Neural cell (in vitro differentiated cells): ENCODE measurements at regions not wholly inside any gene's neighbourhood (a gene's known extent, or its start where the extent isn't known, plus 50 kb on each side); places are given as distances from the start of the nearest gene placed in this dataset.
"Not testable (repeated sequence)": the region's sequence is repeated elsewhere in the genome, so short reads cannot be mapped to it uniquely, and the experiment has no call there.

ENCODE experiments used
- H2AFZ ChIP-seq: fragments of 200-600, 300-800 bp; sonication (generic), shearing (Covaris generic); 2 replicates; pipeline ENCODE4 v1.6.0; 2014; ENCODE audit warnings: low read depth, mild to moderate bottlenecking, antibody characterized with exemption, low read length, moderate library complexity
- H3F3A ChIP-seq: fragments of 200-600 bp; shearing (Covaris generic); 2 replicates; pipeline ENCODE4 v1.6.1; 2016; ENCODE audit warnings: mild to moderate bottlenecking, moderate library complexity, mixed read lengths, antibody characterized with exemption, low read length; ENCODE audit not compliant: insufficient read depth, poor library complexity, severe bottlenecking
- H3K27ac ChIP-seq: fragments of 200-600, 300-800 bp; sonication (generic), shearing (Covaris generic); 2 replicates; pipeline ENCODE4 v1.5.1; 2014; ENCODE audit warnings: mild to moderate bottlenecking, low read length, moderate library complexity
- H3K27me3 ChIP-seq: fragments of 300-800, 200-600 bp; sonication (generic), shearing (Covaris generic); 2 replicates; pipeline ENCODE4 v1.6.0; 2014; ENCODE audit warnings: mild to moderate bottlenecking, low read depth, low read length, moderate library complexity; ENCODE audit not compliant: insufficient read depth
- H3K36me3 ChIP-seq: fragments of 300-800, 200-600 bp; sonication (generic), shearing (Covaris generic); 2 replicates; pipeline ENCODE4 v1.5.1; 2014; ENCODE audit warnings: mild to moderate bottlenecking, antibody characterized with exemption, low read length, moderate library complexity; ENCODE audit not compliant: insufficient read depth
- H3K4me2 ChIP-seq: fragments of 300-800, 200-600 bp; sonication (generic), shearing (Covaris generic); 2 replicates; pipeline ENCODE4 v1.6.0; 2014; ENCODE audit warnings: mild to moderate bottlenecking, low read length
- H3K4me3 ChIP-seq: fragments of 300-800, 200-600 bp; sonication (generic), shearing (Covaris generic); 2 replicates; pipeline ENCODE4 v1.5.1; 2014; ENCODE audit warnings: mild to moderate bottlenecking, low read length, moderate library complexity
- H3K79me2 ChIP-seq: fragments of 200-600 bp; shearing (Covaris generic); replicated peaks from 2 replicates; pipeline ENCODE4 v1.6.0; 2014; ENCODE audit warnings: mild to moderate bottlenecking, low read length, moderate library complexity; ENCODE audit not compliant: insufficient read depth
- H3K9ac ChIP-seq: fragments of 300-800, 200-600 bp; sonication (generic), shearing (Covaris generic); 2 replicates; pipeline ENCODE4 v1.6.1; 2016; ENCODE audit warnings: mild to moderate bottlenecking, low read length, mixed read lengths
- H3K9me2 ChIP-seq: fragments of 200-600 bp; shearing (Covaris generic); 2 replicates; pipeline ENCODE4 v1.6.1; 2016; ENCODE audit warnings: mild to moderate bottlenecking, low read length, mixed read lengths; ENCODE audit not compliant: insufficient read depth
- H3K9me3 ChIP-seq: fragments of 200-600, 300-800 bp; sonication (generic), shearing (Covaris generic); 2 replicates; pipeline ENCODE4 v1.6.1; 2016; ENCODE audit warnings: mild to moderate bottlenecking, mixed run types, low read length, moderate library complexity, mixed read lengths
- H4K20me1 ChIP-seq: fragments of 200-600 bp; shearing (Covaris generic); 2 replicates; pipeline ENCODE4 v1.6.1; 2016; ENCODE audit warnings: mild to moderate bottlenecking, mixed run types; ENCODE audit not compliant: insufficient read depth
- EP300 ChIP-seq: fragments of 450-650 bp; conservative IDR thresholded peaks from 2 replicates; pipeline ENCODE4 v1.6.1; 2014; ENCODE audit warnings: antibody characterized with exemption, mild to moderate bottlenecking, moderate library complexity; ENCODE audit not compliant: poor library complexity, severe bottlenecking
- EZH2 ChIP-seq: fragments of 200-600, 300-800 bp; shearing (Covaris generic), sonication (generic); IDR thresholded peaks from 2 replicates; pipeline ENCODE4 v1.6.1; 2014; ENCODE audit warnings: antibody characterized with exemption, low read length, borderline replicate concordance, mild to moderate bottlenecking; ENCODE audit not compliant: insufficient read depth, poor library complexity, severe bottlenecking
- MXI1 ChIP-seq: fragments of 450-650 bp; conservative IDR thresholded peaks from 2 replicates; pipeline ENCODE4 v1.6.1; 2014; ENCODE audit warnings: antibody characterized with exemption, mild to moderate bottlenecking; ENCODE audit not compliant: poor library complexity, severe bottlenecking
- POLR2AphosphoS5 ChIP-seq: IDR thresholded peaks from 2 replicates; pipeline ENCODE4 v1.6.1; 2012
- RAD21 ChIP-seq: fragments of 450-650 bp; conservative IDR thresholded peaks from 2 replicates; pipeline ENCODE4 v1.6.1; 2014; ENCODE audit warnings: antibody characterized with exemption, mild to moderate bottlenecking, moderate library complexity
- SMC3 ChIP-seq: fragments of 450-650 bp; conservative IDR thresholded peaks from 2 replicates; pipeline ENCODE4 v1.6.1; 2014; ENCODE audit warnings: antibody characterized with exemption, mild to moderate bottlenecking, moderate library complexity; ENCODE audit not compliant: poor library complexity
- TAF1 ChIP-seq: IDR thresholded peaks from 2 replicates; pipeline ENCODE4 v1.6.1; 2012; ENCODE audit warnings: low read depth
- TF ChIP-seq, protein P1 (sequence below): IDR thresholded peaks from 2 replicates; pipeline ENCODE4 v1.6.1; 2012; ENCODE audit warnings: borderline replicate concordance
- TF ChIP-seq, protein P2 (sequence below): fragments of 450-650 bp; IDR thresholded peaks from 2 replicates; pipeline ENCODE4 v1.5.1; 2014; ENCODE audit warnings: antibody characterized with exemption, mild to moderate bottlenecking, moderate library complexity; ENCODE audit not compliant: poor library complexity, severe bottlenecking

DNA sequence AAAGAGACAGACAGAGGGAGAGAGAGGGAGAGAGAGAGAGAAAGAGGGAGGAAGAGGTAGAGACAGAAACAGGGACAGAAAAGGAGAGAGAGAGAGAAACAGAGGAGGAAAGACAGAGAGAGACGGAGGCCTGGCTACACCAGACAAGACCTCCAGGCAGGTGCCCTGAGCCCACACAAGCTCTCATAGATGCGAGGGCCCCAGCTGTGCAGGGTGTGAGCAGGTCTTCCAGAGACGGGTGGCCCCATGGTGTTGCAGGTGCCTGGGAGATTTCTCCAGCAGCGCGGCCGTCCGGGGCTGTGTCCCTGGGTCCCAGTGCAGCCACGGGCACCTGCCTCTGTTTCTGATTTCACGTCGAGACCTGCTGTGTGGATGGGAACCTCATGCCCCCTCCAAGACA lies 253.0 kb downstream of the SHOX start:
- Histone ChIP-seq H4K20me1 (no peaks in the 10 kb centered on the region), H3K79me2 (no peaks in the 10 kb centered on the region), H3K4me2 (no peak overlapping the region), H3K9ac (no peak overlapping the region), H3F3A (no peaks in the 10 kb centered on the region), H3K27ac (no peak overlapping the region), H2AFZ (no peak overlapping the region), H3K27me3 (no peaks in the 10 kb centered on the region), H3K9me3 (no peaks in the 10 kb centered on the region), H3K9me2 (no peaks in the 10 kb centered on the region), H3K4me3 (no peak overlapping the region), H3K36me3 (no peaks in the 10 kb centered on the region)
- TF ChIP-seq MXI1, result no peak
- TF ChIP-seq EZH2, result no peak
- TF ChIP-seq POLR2AphosphoS5, result no peak
- TF ChIP-seq, protein P1, sequence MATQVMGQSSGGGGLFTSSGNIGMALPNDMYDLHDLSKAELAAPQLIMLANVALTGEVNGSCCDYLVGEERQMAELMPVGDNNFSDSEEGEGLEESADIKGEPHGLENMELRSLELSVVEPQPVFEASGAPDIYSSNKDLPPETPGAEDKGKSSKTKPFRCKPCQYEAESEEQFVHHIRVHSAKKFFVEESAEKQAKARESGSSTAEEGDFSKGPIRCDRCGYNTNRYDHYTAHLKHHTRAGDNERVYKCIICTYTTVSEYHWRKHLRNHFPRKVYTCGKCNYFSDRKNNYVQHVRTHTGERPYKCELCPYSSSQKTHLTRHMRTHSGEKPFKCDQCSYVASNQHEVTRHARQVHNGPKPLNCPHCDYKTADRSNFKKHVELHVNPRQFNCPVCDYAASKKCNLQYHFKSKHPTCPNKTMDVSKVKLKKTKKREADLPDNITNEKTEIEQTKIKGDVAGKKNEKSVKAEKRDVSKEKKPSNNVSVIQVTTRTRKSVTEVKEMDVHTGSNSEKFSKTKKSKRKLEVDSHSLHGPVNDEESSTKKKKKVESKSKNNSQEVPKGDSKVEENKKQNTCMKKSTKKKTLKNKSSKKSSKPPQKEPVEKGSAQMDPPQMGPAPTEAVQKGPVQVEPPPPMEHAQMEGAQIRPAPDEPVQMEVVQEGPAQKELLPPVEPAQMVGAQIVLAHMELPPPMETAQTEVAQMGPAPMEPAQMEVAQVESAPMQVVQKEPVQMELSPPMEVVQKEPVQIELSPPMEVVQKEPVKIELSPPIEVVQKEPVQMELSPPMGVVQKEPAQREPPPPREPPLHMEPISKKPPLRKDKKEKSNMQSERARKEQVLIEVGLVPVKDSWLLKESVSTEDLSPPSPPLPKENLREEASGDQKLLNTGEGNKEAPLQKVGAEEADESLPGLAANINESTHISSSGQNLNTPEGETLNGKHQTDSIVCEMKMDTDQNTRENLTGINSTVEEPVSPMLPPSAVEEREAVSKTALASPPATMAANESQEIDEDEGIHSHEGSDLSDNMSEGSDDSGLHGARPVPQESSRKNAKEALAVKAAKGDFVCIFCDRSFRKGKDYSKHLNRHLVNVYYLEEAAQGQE, result no peak
- TF ChIP-seq TAF1, result no peak
- TF ChIP-seq, protein P2, sequence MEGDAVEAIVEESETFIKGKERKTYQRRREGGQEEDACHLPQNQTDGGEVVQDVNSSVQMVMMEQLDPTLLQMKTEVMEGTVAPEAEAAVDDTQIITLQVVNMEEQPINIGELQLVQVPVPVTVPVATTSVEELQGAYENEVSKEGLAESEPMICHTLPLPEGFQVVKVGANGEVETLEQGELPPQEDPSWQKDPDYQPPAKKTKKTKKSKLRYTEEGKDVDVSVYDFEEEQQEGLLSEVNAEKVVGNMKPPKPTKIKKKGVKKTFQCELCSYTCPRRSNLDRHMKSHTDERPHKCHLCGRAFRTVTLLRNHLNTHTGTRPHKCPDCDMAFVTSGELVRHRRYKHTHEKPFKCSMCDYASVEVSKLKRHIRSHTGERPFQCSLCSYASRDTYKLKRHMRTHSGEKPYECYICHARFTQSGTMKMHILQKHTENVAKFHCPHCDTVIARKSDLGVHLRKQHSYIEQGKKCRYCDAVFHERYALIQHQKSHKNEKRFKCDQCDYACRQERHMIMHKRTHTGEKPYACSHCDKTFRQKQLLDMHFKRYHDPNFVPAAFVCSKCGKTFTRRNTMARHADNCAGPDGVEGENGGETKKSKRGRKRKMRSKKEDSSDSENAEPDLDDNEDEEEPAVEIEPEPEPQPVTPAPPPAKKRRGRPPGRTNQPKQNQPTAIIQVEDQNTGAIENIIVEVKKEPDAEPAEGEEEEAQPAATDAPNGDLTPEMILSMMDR, result no peak
- no peak for TF ChIP-seq EP300
- no peak for TF ChIP-seq SMC3
- no peak for TF ChIP-seq RAD21

DNA sequence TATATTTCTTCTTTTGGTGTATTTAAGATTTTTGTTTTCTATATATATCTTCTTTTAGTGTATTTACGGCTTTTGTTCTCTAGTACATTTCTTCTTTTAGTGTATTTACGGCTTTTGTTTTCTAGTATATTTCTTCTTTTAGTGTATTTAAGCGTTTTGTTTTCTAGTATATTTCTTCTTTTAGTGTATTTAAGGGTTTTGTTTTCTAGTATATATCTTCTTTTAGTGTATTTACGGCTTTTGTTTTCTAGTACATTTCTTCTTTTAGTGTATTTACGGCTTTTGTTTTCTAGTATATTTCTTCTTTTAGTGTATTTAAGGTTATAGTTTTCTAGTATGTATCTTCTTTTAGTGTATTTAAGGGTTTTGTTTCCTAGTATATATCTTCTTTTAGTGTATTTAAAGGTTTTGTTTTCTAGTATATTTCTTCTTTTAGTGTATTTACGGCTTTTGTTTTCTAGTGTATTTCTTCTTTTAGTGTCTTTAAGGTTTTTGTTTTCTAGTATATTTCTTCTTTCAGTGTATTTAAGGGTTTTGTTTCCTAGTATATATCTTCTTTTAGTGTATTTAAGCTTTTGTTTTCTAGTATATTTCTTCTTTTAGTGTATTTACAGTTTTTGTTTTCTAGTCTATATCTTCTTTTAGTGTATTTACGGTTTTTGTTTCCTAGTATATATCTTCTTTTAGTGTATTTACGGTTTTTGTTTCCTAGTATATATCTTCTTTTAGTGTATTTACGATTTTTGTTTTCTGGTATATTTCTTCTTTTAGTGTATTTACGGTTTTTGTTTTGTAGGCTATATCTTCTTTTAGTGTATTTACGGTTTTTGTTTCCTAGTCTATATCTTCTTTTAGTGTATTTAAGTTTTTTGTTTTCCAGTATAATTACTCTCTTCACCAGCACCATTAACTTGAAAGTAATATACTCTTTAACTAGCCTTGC lies 249.4 kb downstream of the SHOX start:
- H3K36me3 ChIP-seq, H3F3A ChIP-seq, H3K79me2 ChIP-seq, H4K20me1 ChIP-seq, H3K4me3 ChIP-seq, H3K9ac ChIP-seq, H3K9me3 ChIP-seq, H3K27ac ChIP-seq, H3K4me2 ChIP-seq, H2AFZ ChIP-seq, H3K27me3 ChIP-seq, H3K9me2 ChIP-seq: not testable (repeated sequence)
